HL-60 (cell line): ENCODE measurements at regions not wholly inside any gene's neighbourhood (a gene's known extent, or its start where the extent isn't known, plus 50 kb on each side); places are given as distances from the start of the nearest gene placed in this dataset.

ENCODE experiments used
- GABPA ChIP-seq: IDR thresholded peaks from 2 replicates; pipeline ENCODE4 v1.6.1; 2012; ENCODE audit warnings: low read depth
- POLR2AphosphoS5 ChIP-seq: IDR thresholded peaks from 2 replicates; pipeline ENCODE4 v1.6.1; 2012; ENCODE audit warnings: low read depth
- REST ChIP-seq: IDR thresholded peaks from 2 replicates; pipeline ENCODE4 v1.6.1; 2012; ENCODE audit warnings: low read depth; ENCODE audit not compliant: insufficient replicate concordance
- SPI1 ChIP-seq: IDR thresholded peaks from 2 replicates; pipeline ENCODE4 v1.6.1; 2012; ENCODE audit warnings: low read depth, mild to moderate bottlenecking, borderline replicate concordance
- TF ChIP-seq, protein P1 (sequence below): IDR thresholded peaks from one replicate; pipeline ENCODE4 v1.5.1; 2011; ENCODE audit warnings: low read length, control low read depth, inconsistent platforms; ENCODE audit not compliant: insufficient read depth

- TF ChIP-seq, protein P1, sequence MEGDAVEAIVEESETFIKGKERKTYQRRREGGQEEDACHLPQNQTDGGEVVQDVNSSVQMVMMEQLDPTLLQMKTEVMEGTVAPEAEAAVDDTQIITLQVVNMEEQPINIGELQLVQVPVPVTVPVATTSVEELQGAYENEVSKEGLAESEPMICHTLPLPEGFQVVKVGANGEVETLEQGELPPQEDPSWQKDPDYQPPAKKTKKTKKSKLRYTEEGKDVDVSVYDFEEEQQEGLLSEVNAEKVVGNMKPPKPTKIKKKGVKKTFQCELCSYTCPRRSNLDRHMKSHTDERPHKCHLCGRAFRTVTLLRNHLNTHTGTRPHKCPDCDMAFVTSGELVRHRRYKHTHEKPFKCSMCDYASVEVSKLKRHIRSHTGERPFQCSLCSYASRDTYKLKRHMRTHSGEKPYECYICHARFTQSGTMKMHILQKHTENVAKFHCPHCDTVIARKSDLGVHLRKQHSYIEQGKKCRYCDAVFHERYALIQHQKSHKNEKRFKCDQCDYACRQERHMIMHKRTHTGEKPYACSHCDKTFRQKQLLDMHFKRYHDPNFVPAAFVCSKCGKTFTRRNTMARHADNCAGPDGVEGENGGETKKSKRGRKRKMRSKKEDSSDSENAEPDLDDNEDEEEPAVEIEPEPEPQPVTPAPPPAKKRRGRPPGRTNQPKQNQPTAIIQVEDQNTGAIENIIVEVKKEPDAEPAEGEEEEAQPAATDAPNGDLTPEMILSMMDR: no peak
- no peak for TF ChIP-seq POLR2AphosphoS5
- no peak for TF ChIP-seq REST
- TF ChIP-seq SPI1: no peak
- no peak for TF ChIP-seq GABPA
Observed at GRCh38 chr10:45545150-45545549, 127.4 kb downstream of the ZFAND4 start.
